ENCODE measurements at regions not wholly inside any gene's neighbourhood (a gene's known extent, or its start where the extent isn't known, plus 50 kb on each side); places are given as distances from the start of the nearest gene placed in this dataset.

DNA sequence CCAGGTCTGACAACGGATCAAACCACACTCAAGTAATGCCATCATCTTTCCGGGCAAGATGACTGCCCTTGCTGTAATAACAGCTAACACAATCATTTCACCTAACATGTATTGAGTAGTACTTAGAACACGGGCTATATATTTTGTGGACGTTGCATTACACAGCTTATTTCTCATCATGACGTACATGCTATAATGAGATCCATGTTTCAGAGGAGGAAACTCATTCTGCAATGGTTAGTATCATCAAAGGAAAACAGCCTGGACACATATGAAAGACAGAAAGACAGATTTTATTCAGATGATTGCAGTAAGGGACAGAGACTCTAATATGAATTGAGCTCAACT is 446.7 kb downstream of the HS3ST3B1 start:
- TF ChIP-seq, protein P1, sequence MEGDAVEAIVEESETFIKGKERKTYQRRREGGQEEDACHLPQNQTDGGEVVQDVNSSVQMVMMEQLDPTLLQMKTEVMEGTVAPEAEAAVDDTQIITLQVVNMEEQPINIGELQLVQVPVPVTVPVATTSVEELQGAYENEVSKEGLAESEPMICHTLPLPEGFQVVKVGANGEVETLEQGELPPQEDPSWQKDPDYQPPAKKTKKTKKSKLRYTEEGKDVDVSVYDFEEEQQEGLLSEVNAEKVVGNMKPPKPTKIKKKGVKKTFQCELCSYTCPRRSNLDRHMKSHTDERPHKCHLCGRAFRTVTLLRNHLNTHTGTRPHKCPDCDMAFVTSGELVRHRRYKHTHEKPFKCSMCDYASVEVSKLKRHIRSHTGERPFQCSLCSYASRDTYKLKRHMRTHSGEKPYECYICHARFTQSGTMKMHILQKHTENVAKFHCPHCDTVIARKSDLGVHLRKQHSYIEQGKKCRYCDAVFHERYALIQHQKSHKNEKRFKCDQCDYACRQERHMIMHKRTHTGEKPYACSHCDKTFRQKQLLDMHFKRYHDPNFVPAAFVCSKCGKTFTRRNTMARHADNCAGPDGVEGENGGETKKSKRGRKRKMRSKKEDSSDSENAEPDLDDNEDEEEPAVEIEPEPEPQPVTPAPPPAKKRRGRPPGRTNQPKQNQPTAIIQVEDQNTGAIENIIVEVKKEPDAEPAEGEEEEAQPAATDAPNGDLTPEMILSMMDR (IDR thresholded peaks at IDR 0.05; ENCODE audit: low read length) = no peak
- TF ChIP-seq EZH2 (optimal IDR thresholded peaks at IDR 0.05; ENCODE audit: low read depth, low read length) (no peak), EZH2phosphoT487 (IDR thresholded peaks at IDR 0.05; ENCODE audit: low read length) (no peak)
